Adrenal gland (tissue), 9 donors: ENCODE measurements at regions not wholly inside any gene's neighbourhood (a gene's known extent, or its start where the extent isn't known, plus 50 kb on each side); places are given as distances from the start of the nearest gene placed in this dataset.

Experiments
- DNase-seq, 7 donors: peaks; one replicate each; pipeline ENCODE4 v3.0.0-alpha.2; 2019 to 2020
- H3K27ac ChIP-seq, 5 donors: fragments of 200-600 bp; sonication (generic) in 4 of 5; 1 replicate in 3 of 5; 2 replicates in 2 of 5; pipeline versions ENCODE4 v1.5.1 to v1.8.0; 2016 to 2020; ENCODE audit warnings: mild to moderate bottlenecking in 1 of 5
- H3K27me3 ChIP-seq: fragments of 200-600 bp; 2 replicates; pipeline ENCODE4 v1.8.0; 2021
- H3K36me3 ChIP-seq, 2 donors: fragments of 200-600 bp; replicated peaks in 1 of 2; 1 replicate in 1 of 2; 2 replicates in 1 of 2; pipeline versions ENCODE4 v1.5.1 to v1.8.0; 2018 to 2022
- H3K4me1 ChIP-seq, 2 donors: fragments of 200-600 bp; replicated peaks in 1 of 2; 1 replicate in 1 of 2; 2 replicates in 1 of 2; pipeline versions ENCODE4 v1.5.1 to v1.8.0; 2018 to 2021
- H3K4me3 ChIP-seq, 4 donors: fragments of 200-600 bp; sonication (generic) in 3 of 4; one replicate each; pipeline ENCODE4 v1.5.1; 2016 to 2018
- H3K9me3 ChIP-seq, 3 donors: fragments of 200-600 bp; sonication (generic) in 1 of 3; replicated peaks in 1 of 3; 1 replicate in 2 of 3; 2 replicates in 1 of 3; pipeline versions ENCODE4 v1.5.1 to v1.8.0; 2016 to 2021
- POLR2A ChIP-seq, 2 donors: fragments of 450-650 bp; IDR thresholded peaks; one replicate each; pipeline ENCODE4 v1.6.1; 2017; ENCODE audit warnings: antibody characterized with exemption in 2 of 2, mild to moderate bottlenecking in 2 of 2, moderate library complexity in 1 of 2
- WGBS, 4 donors: extraction: QIAGEN DNeasy Blood & Tissue Kit in 2 of 4; methylation state at CpG; one replicate each; pipeline versions ENCODE4 v1.1.5 to v1.1.7; 2013 to 2017; 5-methylcytosine and 5-hydroxymethylcytosine counted together
- intact Hi-C, 2 donors: fragments of 100-400 bp; cut with DNase I; formaldehyde crosslinking; loops; one replicate each; pipeline versions ENCODE4 v1.14.1 to v1.15.0; 2022 to 2023
- TF ChIP-seq, protein P1 (sequence below), 6 experiments: fragments of 450-650 bp in 4 of 6; fragments of 200-600 bp in 2 of 6; sonication (generic) in 1 of 6; IDR thresholded peaks; 1 replicate in 5 of 6; 2 replicates in 1 of 6; pipeline versions ENCODE4 v1.5.1 to v1.8.0; 2016 to 2021; ENCODE audit warnings: antibody characterized with exemption in 6 of 6, mild to moderate bottlenecking in 2 of 6, moderate library complexity in 1 of 6
- donor health status: healthy with polysubstance abuse.
- donor health status: Bipolar disorder and iron deficiency.
- donor health status: DM: yes; HTN: yes; CAD: no.
- donor health status: DM: no; HTN: no; CAD: no.
- donor health status: DM: no; HTN: no; CAD: no.

DNA sequence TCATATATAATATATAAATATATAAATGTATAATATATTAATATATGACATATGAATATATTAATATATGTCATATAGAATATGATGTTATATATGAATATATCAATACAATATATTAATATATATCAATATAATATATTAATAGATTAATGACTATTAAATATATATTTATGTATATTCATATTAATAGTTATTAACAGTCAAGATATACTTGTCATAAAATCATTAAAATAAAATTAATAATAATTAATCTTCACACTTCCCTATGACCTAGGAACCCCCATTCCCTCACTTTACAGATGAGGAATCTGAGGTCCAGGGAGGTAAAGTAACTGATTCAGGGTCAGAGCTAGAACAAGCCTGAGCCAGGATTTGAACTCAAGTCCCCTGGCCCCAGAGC is 70.6 kb upstream of the SLC6A11 start:
- no peak for DNase-seq
- Histone ChIP-seq H3K27me3 (peaks cover 5% of the 10 kb centered on the region), H3K9me3 (no peaks in the 10 kb centered on the region), H3K27ac (no peak overlapping the region), H3K36me3 (no peaks in the 10 kb centered on the region), H3K4me1 (no peaks in the 10 kb centered on the region), H3K4me3 (no peak overlapping the region)
- intact Hi-C loops = no loop called here
- no peak for TF ChIP-seq POLR2A (IDR thresholded peaks at IDR 0.05)
- TF ChIP-seq, protein P1, sequence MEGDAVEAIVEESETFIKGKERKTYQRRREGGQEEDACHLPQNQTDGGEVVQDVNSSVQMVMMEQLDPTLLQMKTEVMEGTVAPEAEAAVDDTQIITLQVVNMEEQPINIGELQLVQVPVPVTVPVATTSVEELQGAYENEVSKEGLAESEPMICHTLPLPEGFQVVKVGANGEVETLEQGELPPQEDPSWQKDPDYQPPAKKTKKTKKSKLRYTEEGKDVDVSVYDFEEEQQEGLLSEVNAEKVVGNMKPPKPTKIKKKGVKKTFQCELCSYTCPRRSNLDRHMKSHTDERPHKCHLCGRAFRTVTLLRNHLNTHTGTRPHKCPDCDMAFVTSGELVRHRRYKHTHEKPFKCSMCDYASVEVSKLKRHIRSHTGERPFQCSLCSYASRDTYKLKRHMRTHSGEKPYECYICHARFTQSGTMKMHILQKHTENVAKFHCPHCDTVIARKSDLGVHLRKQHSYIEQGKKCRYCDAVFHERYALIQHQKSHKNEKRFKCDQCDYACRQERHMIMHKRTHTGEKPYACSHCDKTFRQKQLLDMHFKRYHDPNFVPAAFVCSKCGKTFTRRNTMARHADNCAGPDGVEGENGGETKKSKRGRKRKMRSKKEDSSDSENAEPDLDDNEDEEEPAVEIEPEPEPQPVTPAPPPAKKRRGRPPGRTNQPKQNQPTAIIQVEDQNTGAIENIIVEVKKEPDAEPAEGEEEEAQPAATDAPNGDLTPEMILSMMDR (IDR thresholded peaks at IDR 0.05) = no peak

DNA sequence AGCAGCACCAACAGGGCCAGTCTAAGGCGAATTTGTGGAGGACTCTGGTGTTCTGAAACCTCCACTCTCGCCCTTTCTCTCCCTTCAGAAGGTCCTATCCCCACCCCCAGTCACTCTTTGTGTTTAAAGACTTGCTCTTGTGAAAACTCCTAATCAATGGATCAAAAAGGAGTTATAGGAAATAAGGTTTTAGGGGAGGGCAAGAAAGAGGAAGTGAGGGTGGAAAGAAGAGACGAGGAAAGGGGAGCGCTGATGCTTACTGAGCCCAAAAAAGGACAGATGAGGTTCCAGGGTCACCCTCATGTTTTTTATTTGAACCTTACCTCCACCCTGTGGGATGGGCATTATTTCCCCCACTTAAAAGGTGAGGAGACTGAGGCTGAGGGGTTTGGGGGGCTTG is 70.0 kb upstream of the SLC6A11 start:
- intact Hi-C loops = no loop called here
- WGBS, 4 donors = 52 to 66% (median 57%) methylated on average over 4 of the region's 4 CpGs
- no peak overlapping the region for H3K27ac ChIP-seq
- no peaks in the 10 kb centered on the region for H3K4me1 ChIP-seq
- no peaks in the 10 kb centered on the region for H3K9me3 ChIP-seq
- peaks cover 5% of the 10 kb centered on the region for H3K27me3 ChIP-seq
- DNase-seq = no peak
- H3K36me3 ChIP-seq = no peaks in the 10 kb centered on the region
- TF ChIP-seq POLR2A (IDR thresholded peaks at IDR 0.05) = no peak
- TF ChIP-seq, protein P1 (IDR thresholded peaks at IDR 0.05) = no peak
- no peak overlapping the region for H3K4me3 ChIP-seq

DNA sequence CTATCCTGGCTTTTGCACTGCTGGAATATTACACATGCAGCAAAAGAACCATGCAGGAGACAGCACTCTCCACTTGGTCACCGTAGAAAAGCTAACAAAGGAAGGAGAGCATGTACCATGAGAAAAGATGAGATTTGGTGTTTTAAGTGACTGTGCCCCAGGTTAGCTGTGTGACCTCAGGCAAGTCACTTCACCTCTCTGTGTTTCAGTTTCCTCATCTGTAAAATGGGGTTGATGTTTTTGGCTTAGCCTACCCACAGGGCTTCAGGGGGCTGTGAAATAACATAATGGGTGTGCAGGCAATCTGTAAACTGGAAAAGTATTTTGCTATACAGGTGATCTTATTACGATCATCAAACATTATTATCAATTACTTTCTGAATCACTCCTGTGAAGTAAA is 69.3 kb upstream of the SLC6A11 start:
- intact Hi-C loops = no loop called here
- TF ChIP-seq, protein P1 (IDR thresholded peaks at IDR 0.05) = no peak
- TF ChIP-seq POLR2A (IDR thresholded peaks at IDR 0.05) = no peak
- Histone ChIP-seq H3K4me1 (no peaks in the 10 kb centered on the region), H3K4me3 (no peak overlapping the region), H3K27ac (no peak overlapping the region), H3K9me3 (no peaks in the 10 kb centered on the region), H3K27me3 (peaks cover 5% of the 10 kb centered on the region), H3K36me3 (no peaks in the 10 kb centered on the region)
- WGBS, 4 donors = 77 to 92% (median 89%) methylated on average over 2 of the region's 2 CpGs
- DNase-seq = no peak

DNA sequence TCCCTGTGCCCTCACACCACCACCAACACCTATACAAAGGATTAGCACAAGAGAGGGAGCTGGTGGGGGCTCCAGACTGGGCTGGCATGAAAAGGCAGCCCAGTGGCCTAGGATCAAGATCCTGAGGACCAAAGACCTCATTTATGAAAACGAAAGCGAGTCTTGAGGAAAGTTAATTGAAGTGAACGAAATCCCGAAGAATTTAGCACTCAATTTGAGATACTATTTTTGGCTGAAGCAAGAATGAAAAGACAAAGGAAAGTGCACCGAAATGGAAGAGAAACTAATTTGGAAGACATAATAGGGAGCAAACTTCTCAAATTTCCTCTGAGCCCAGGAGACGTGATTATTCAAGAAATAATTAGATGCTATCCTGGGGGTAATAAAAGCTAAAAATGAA is 68.7 kb upstream of the SLC6A11 start:
- 70 to 84% (median 72%) methylated on average over 6 of the region's 6 CpGs for whole genome bisulfite sequencing, 4 donors
- Histone ChIP-seq H3K27ac (no peak overlapping the region), H3K36me3 (no peaks in the 10 kb centered on the region), H3K27me3 (peaks cover 5% of the 10 kb centered on the region), H3K9me3 (no peaks in the 10 kb centered on the region), H3K4me3 (no peak overlapping the region), H3K4me1 (no peaks in the 10 kb centered on the region)
- DNase-seq = no peak
- TF ChIP-seq, protein P1 (IDR thresholded peaks at IDR 0.05) = no peak
- TF ChIP-seq POLR2A (IDR thresholded peaks at IDR 0.05) = no peak
- intact Hi-C loops = no loop called here
